ENCODE measurements at regions not wholly inside any gene's neighbourhood (a gene's known extent, or its start where the extent isn't known, plus 50 kb on each side); places are given as distances from the start of the nearest gene placed in this dataset.

GRCh38 chr5:154546719-154547118 is 68.7 kb upstream of the HAND1 start:
- H3K4me1 ChIP-seq, result no peaks in the 10 kb centered on the region
- TF ChIP-seq HES2 (IDR thresholded peaks at IDR 0.05) (no peak), KDM5A (IDR thresholded peaks at IDR 0.05) (no peak)
- WGBS (ENCODE audit: missing lambda C conversion rate), result 52% methylated on average over 5 of the region's 5 CpGs
- ChIA-PET CTCF (interaction anchor here (1.1 to 2.5 kb wide), 2 partner anchors 26 kb away, joined by 3 to 9 read pairs; no protein-coding TSS in a partner anchor), POLR2A (no interaction called here)
- peaks cover 6% of the 10 kb centered on the region; the same call in 2 of the 3 replicates for H3K9me3 ChIP-seq
- no peak for FAIRE-seq
- no peak for ATAC-seq
- H3K4me2 ChIP-seq, result no peak overlapping the region
- no peak for DNase-seq (ENCODE audit: low read depth in 1 of 2, low spot score in 1 of 2)
- no peak overlapping the region for H3K27ac ChIP-seq
- H3K4me3 ChIP-seq, result no peak overlapping the region

GRCh38 chr5:154544646-154545045 is 66.6 kb upstream of the HAND1 start:
- no peak overlapping the region for H3K4me2 ChIP-seq
- ChIA-PET POLR2A (no interaction called here), CTCF (interaction anchor here (1.7 to 2.5 kb wide), 2 partner anchors 19 to 24 kb away, joined by 4 to 9 read pairs; no protein-coding TSS in a partner anchor)
- H3K4me3 ChIP-seq, result no peak overlapping the region
- ATAC-seq (no peak), FAIRE-seq (no peak), DNase-seq (ENCODE audit: low read depth in 1 of 2, low spot score in 1 of 2) (no peak)
- H3K9me3 ChIP-seq, result no peaks in the 10 kb centered on the region
- H3K4me1 ChIP-seq, result no peaks in the 10 kb centered on the region
- H3K27ac ChIP-seq, result no peak overlapping the region
- no peak for TF ChIP-seq HOXB13 (CRISPR knock-in tag; IDR thresholded peaks at IDR 0.05; ENCODE audit: low read depth)
- TF ChIP-seq CEBPB (IDR thresholded peaks at IDR 0.05), result no peak
- TF ChIP-seq POLR2AphosphoS2 (conservative IDR thresholded peaks at IDR 0.05; ENCODE audit: low read length), result no peak
- TF ChIP-seq KDM5A (IDR thresholded peaks at IDR 0.05), result no peak
- TF ChIP-seq RFX5 (IDR thresholded peaks at IDR 0.05), result no peak
- no peak for TF ChIP-seq USF2 (IDR thresholded peaks at IDR 0.05)
- TF ChIP-seq, protein P1, sequence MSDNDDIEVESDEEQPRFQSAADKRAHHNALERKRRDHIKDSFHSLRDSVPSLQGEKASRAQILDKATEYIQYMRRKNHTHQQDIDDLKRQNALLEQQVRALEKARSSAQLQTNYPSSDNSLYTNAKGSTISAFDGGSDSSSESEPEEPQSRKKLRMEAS (IDR thresholded peaks at IDR 0.05), result no peak
- no peak for TF ChIP-seq TFCP2L1 (CRISPR knock-in tag; IDR thresholded peaks at IDR 0.05)
- TF ChIP-seq, protein P2, sequence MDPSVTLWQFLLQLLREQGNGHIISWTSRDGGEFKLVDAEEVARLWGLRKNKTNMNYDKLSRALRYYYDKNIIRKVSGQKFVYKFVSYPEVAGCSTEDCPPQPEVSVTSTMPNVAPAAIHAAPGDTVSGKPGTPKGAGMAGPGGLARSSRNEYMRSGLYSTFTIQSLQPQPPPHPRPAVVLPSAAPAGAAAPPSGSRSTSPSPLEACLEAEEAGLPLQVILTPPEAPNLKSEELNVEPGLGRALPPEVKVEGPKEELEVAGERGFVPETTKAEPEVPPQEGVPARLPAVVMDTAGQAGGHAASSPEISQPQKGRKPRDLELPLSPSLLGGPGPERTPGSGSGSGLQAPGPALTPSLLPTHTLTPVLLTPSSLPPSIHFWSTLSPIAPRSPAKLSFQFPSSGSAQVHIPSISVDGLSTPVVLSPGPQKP (IDR thresholded peaks at IDR 0.05; ENCODE audit: low read depth, low read length), result no peak
- TF ChIP-seq JUN (IDR thresholded peaks at IDR 0.05), result no peak
- no peak for TF ChIP-seq FOSB (CRISPR knock-in tag; IDR thresholded peaks at IDR 0.05)
- 75% methylated on average over 3 of the region's 3 CpGs for WGBS (ENCODE audit: missing lambda C conversion rate)

GRCh38 chr5:154543380-154543779 is 65.4 kb upstream of the HAND1 start:
- Histone ChIP-seq H3K4me1 (no peaks in the 10 kb centered on the region), H3K4me3 (no peak overlapping the region), H3K27ac (no peak overlapping the region), H3K4me2 (no peak overlapping the region), H3K9me3 (no peaks in the 10 kb centered on the region)
- POLR2A ChIA-PET, result no interaction called here
- WGBS (ENCODE audit: missing lambda C conversion rate), result 66% methylated on average over 5 of the region's 5 CpGs
- CTCF ChIA-PET, result interaction anchor here (0.6 to 3.6 kb wide), 3 partner anchors 18 to 31 kb away, joined by 3 to 15 read pairs (median 4); no protein-coding TSS in a partner anchor
- ATAC-seq (no peak), FAIRE-seq (no peak), DNase-seq (ENCODE audit: low read depth in 1 of 2, low spot score in 1 of 2) (no peak)
- TF ChIP-seq ESRRA (IDR thresholded peaks at IDR 0.05; ENCODE audit: borderline replicate concordance, low read length) (no peak), EHMT2 (IDR thresholded peaks at IDR 0.05; ENCODE audit: low read depth) (no peak), ZFP36 (IDR thresholded peaks at IDR 0.05; ENCODE audit: borderline replicate concordance, partially characterized antibody) (no peak), RARB (CRISPR knock-in tag; IDR thresholded peaks at IDR 0.05) (no peak), CBX8 (IDR thresholded peaks at IDR 0.05) (no peak), KDM1A (IDR thresholded peaks at IDR 0.05; ENCODE audit: low read depth) (no peak), CEBPB (IDR thresholded peaks at IDR 0.05) (no peak), RNF2 (IDR thresholded peaks at IDR 0.05; ENCODE audit: borderline replicate concordance, low read depth) (no peak), FOSL2 (IDR thresholded peaks at IDR 0.05) (no peak), FOSL2 (CRISPR knock-in tag; IDR thresholded peaks at IDR 0.05) (no peak), CBX2 (IDR thresholded peaks at IDR 0.05; ENCODE audit: borderline replicate concordance, low read depth) (no peak), ZNF302 (CRISPR knock-in tag; IDR thresholded peaks at IDR 0.05) (no peak), EHF (CRISPR knock-in tag; IDR thresholded peaks at IDR 0.05) (no peak), HES2 (IDR thresholded peaks at IDR 0.05) (no peak)
- TF ChIP-seq, protein P2 (IDR thresholded peaks at IDR 0.05; ENCODE audit: low read depth, low read length), result no peak
- TF ChIP-seq, protein P1 (IDR thresholded peaks at IDR 0.05), result no peak

Measured in A549 (cell line).